ENCODE measurements at regions not wholly inside any gene's neighbourhood (a gene's known extent, or its start where the extent isn't known, plus 50 kb on each side); places are given as distances from the start of the nearest gene placed in this dataset.

GRCh38 chr2:45069684-45070083 lies 60.4 kb upstream of the SIX2 start:
- DNase-seq (ENCODE audit: low read depth), result no peak
- TF ChIP-seq POLR2A (IDR thresholded peaks at IDR 0.05; ENCODE audit: extremely low read depth, insufficient read length) (no peak), MYC (IDR thresholded peaks at IDR 0.05; ENCODE audit: low read depth, low read length) (no peak), CTCF (IDR thresholded peaks at IDR 0.05; ENCODE audit: low read depth, low read length) (no peak), MAX (IDR thresholded peaks at IDR 0.05; ENCODE audit: low read depth, low read length) (no peak)
- H3K4me3 ChIP-seq (ENCODE audit: low read depth, low read length), result no peak overlapping the region

- DNase-seq (ENCODE audit: low read depth), result no peak
- no peak overlapping the region for H3K4me3 ChIP-seq (ENCODE audit: low read depth, low read length)
- TF ChIP-seq CTCF (IDR thresholded peaks at IDR 0.05; ENCODE audit: low read depth, low read length) (no peak), MYC (IDR thresholded peaks at IDR 0.05; ENCODE audit: low read depth, low read length) (no peak), MAX (IDR thresholded peaks at IDR 0.05; ENCODE audit: low read depth, low read length) (no peak), POLR2A (IDR thresholded peaks at IDR 0.05; ENCODE audit: extremely low read depth, insufficient read length) (no peak)
Observed at GRCh38 chr2:45068571-45069140, 59.4 kb upstream of the SIX2 start.

GRCh38 chr2:45067859-45068570 lies 58.8 kb upstream of the SIX2 start:
- no peak overlapping the region for H3K4me3 ChIP-seq (ENCODE audit: low read depth, low read length)
- TF ChIP-seq POLR2A (IDR thresholded peaks at IDR 0.05; ENCODE audit: extremely low read depth, insufficient read length), result no peak
- TF ChIP-seq MAX (IDR thresholded peaks at IDR 0.05; ENCODE audit: low read depth, low read length), result no peak
- no peak for TF ChIP-seq MYC (IDR thresholded peaks at IDR 0.05; ENCODE audit: low read depth, low read length)
- no peak for TF ChIP-seq CTCF (IDR thresholded peaks at IDR 0.05; ENCODE audit: low read depth, low read length)
- no peak for DNase-seq (ENCODE audit: low read depth)

Data from NB4 (cell line).